ENCODE measurements at regions not wholly inside any gene's neighbourhood (a gene's known extent, or its start where the extent isn't known, plus 50 kb on each side); places are given as distances from the start of the nearest gene placed in this dataset.

- TF ChIP-seq CTCF (conservative IDR thresholded peaks at IDR 0.05; ENCODE audit: low read length): no peak
- TF ChIP-seq EZH2phosphoT487 (IDR thresholded peaks at IDR 0.05; ENCODE audit: borderline replicate concordance): no peak
- Histone ChIP-seq H4K20me1 (ENCODE audit: insufficient read depth, low read length, poor library complexity, severe bottlenecking) (no peaks in the 10 kb centered on the region), H3K27me3 (ENCODE audit: insufficient read depth, low read length, poor library complexity, severe bottlenecking) (no peaks in the 10 kb centered on the region), H2AFZ (ENCODE audit: low read length) (no peak overlapping the region), H3F3A (ENCODE audit: low read depth) (no peaks in the 10 kb centered on the region), H3K79me2 (ENCODE audit: insufficient read depth, low read length) (no peaks in the 10 kb centered on the region), H3K9me3 (ENCODE audit: insufficient read depth, low read depth, low read length) (peaks cover 3% of the 10 kb centered on the region; the same call in 1 of the 2 replicates), H3K4me3 (ENCODE audit: low read length, poor library complexity, severe bottlenecking) (no peak overlapping the region), H3K4me1 (ENCODE audit: insufficient read depth, low read length, poor library complexity, severe bottlenecking) (no peaks in the 10 kb centered on the region), H3K9me2 (replicated peaks; ENCODE audit: low read depth, low read length) (no peaks in the 10 kb centered on the region), H3K9ac (ENCODE audit: low read depth, low read length, poor library complexity, severe bottlenecking) (no peak overlapping the region), H3K4me2 (ENCODE audit: low read depth, low read length, poor library complexity, severe bottlenecking) (no peak overlapping the region), H3K36me3 (ENCODE audit: insufficient read depth, low read length) (no peaks in the 10 kb centered on the region)
These were observed 74.3 kb upstream of the TNC start for GRCh38 chr9:115192280-115192679.

GRCh38 chr9:115192835-115193525 lies 75.0 kb upstream of the TNC start:
- H3K4me2 ChIP-seq (ENCODE audit: low read depth, low read length, poor library complexity, severe bottlenecking): no peak overlapping the region

GRCh38 chr9:115193777-115194176 lies 75.8 kb upstream of the TNC start:
- Histone ChIP-seq H4K20me1 (ENCODE audit: insufficient read depth, low read length, poor library complexity, severe bottlenecking) (no peaks in the 10 kb centered on the region), H3K36me3 (ENCODE audit: insufficient read depth, low read length) (no peaks in the 10 kb centered on the region), H3K4me2 (ENCODE audit: low read depth, low read length, poor library complexity, severe bottlenecking) (no peak overlapping the region), H3K4me1 (ENCODE audit: insufficient read depth, low read length, poor library complexity, severe bottlenecking) (no peaks in the 10 kb centered on the region), H2AFZ (ENCODE audit: low read length) (no peak overlapping the region), H3K4me3 (ENCODE audit: low read length, poor library complexity, severe bottlenecking) (no peak overlapping the region), H3K79me2 (ENCODE audit: insufficient read depth, low read length) (no peaks in the 10 kb centered on the region), H3K27me3 (ENCODE audit: insufficient read depth, low read length, poor library complexity, severe bottlenecking) (no peaks in the 10 kb centered on the region), H3K9me2 (replicated peaks; ENCODE audit: low read depth, low read length) (no peaks in the 10 kb centered on the region), H3K9me3 (ENCODE audit: insufficient read depth, low read depth, low read length) (peaks cover 3% of the 10 kb centered on the region; the same call in 1 of the 2 replicates), H3F3A (ENCODE audit: low read depth) (no peaks in the 10 kb centered on the region), H3K9ac (ENCODE audit: low read depth, low read length, poor library complexity, severe bottlenecking) (no peak overlapping the region)
- no peak for TF ChIP-seq CTCF (conservative IDR thresholded peaks at IDR 0.05; ENCODE audit: low read length)

More at GRCh38 chr9:115192835-115193525, 75.0 kb upstream of the TNC start:
- Histone ChIP-seq H3F3A (ENCODE audit: low read depth) (no peaks in the 10 kb centered on the region), H3K4me1 (ENCODE audit: insufficient read depth, low read length, poor library complexity, severe bottlenecking) (no peaks in the 10 kb centered on the region), H3K9me3 (ENCODE audit: insufficient read depth, low read depth, low read length) (peaks cover 3% of the 10 kb centered on the region; the same call in 1 of the 2 replicates), H3K27me3 (ENCODE audit: insufficient read depth, low read length, poor library complexity, severe bottlenecking) (no peaks in the 10 kb centered on the region), H3K79me2 (ENCODE audit: insufficient read depth, low read length) (no peaks in the 10 kb centered on the region), H3K4me3 (ENCODE audit: low read length, poor library complexity, severe bottlenecking) (no peak overlapping the region), H2AFZ (ENCODE audit: low read length) (no peak overlapping the region), H4K20me1 (ENCODE audit: insufficient read depth, low read length, poor library complexity, severe bottlenecking) (no peaks in the 10 kb centered on the region), H3K9me2 (replicated peaks; ENCODE audit: low read depth, low read length) (no peaks in the 10 kb centered on the region), H3K9ac (ENCODE audit: low read depth, low read length, poor library complexity, severe bottlenecking) (no peak overlapping the region), H3K36me3 (ENCODE audit: insufficient read depth, low read length) (no peaks in the 10 kb centered on the region)
- no peak for TF ChIP-seq CTCF (conservative IDR thresholded peaks at IDR 0.05; ENCODE audit: low read length)
- no peak for TF ChIP-seq EZH2phosphoT487 (IDR thresholded peaks at IDR 0.05; ENCODE audit: borderline replicate concordance)

Measured in Loucy (cell line).